ENCODE measurements at regions not wholly inside any gene's neighbourhood (a gene's known extent, or its start where the extent isn't known, plus 50 kb on each side); places are given as distances from the start of the nearest gene placed in this dataset.
"Not testable (repeated sequence)": the region's sequence is repeated elsewhere in the genome, so short reads cannot be mapped to it uniquely, and the experiment has no call there.

DNA sequence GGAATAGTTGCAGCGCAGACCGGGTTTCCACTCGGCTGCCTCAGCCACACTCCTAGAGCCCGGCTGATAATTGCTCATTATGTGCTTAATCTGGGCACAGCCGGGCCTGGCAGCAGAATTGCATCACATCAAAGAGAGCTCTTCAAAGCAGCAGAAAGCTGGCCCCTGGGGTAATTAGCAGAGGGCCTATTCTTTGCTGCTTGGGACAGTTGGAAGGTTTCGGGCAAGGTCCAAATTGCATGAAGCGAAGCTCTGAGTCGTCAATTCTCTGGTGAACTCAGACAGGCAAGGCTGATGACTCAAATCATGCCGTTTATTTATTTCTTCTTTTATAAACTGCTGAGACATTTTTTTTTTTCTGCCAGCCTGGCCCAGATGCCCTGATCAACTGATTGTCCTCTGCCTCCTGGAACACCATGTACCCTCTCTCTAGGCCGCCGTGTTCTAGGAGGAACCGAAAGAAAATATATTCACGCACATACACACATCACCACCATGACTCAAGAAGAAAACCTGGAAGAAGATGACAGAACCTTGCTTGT, 242.2 kb downstream of the RAB11FIP2 start:
- DNase-seq (ENCODE audit: low spot score) = no peak
- TF ChIP-seq, protein P1, sequence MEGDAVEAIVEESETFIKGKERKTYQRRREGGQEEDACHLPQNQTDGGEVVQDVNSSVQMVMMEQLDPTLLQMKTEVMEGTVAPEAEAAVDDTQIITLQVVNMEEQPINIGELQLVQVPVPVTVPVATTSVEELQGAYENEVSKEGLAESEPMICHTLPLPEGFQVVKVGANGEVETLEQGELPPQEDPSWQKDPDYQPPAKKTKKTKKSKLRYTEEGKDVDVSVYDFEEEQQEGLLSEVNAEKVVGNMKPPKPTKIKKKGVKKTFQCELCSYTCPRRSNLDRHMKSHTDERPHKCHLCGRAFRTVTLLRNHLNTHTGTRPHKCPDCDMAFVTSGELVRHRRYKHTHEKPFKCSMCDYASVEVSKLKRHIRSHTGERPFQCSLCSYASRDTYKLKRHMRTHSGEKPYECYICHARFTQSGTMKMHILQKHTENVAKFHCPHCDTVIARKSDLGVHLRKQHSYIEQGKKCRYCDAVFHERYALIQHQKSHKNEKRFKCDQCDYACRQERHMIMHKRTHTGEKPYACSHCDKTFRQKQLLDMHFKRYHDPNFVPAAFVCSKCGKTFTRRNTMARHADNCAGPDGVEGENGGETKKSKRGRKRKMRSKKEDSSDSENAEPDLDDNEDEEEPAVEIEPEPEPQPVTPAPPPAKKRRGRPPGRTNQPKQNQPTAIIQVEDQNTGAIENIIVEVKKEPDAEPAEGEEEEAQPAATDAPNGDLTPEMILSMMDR (IDR thresholded peaks at IDR 0.05; ENCODE audit: extremely low read depth, missing control alignments) = no peak

DNA sequence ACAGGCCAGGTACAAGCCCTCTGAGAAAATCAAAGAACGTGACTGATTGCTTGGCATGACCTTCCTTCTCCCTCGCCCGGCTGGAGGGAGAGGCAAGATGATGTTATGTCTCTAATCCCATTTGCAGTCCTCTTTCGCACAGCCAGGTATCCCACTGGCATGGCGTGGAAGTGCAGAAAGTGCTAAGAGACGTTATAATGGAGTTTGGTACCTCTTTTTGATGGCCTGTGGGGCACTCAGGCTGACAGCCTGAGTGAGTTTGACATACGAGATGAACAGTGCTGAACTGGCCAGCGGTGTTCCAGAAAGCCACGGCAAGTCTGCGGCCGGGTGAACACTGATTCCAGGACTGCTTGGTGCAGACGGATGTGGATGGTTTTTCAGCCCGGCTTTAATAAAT, 241.6 kb downstream of the RAB11FIP2 start:
- DNase-seq (ENCODE audit: low spot score) = no peak
- TF ChIP-seq, protein P1 (IDR thresholded peaks at IDR 0.05; ENCODE audit: extremely low read depth, missing control alignments) = no peak

DNA sequence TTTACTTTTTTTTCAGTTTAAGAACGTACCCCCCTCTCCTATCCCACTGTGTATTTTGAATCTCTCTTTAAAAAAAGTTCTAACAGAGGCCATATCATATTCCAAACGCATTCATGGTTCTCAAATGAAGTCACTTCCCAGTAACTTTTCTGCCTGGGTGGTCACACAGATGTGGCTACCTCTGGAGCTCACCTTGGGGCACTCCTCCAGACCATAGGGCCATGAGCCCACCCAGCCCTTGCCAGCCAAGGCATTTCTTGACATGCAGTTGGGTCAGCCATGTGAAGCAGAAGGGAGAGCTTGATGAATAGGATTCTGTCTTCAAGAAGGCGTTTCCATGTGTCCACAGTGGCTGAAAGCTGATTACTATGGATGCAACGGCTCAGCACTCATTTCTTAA, 239.3 kb downstream of the RAB11FIP2 start:
- TF ChIP-seq, protein P1 (IDR thresholded peaks at IDR 0.05; ENCODE audit: extremely low read depth, missing control alignments) = no peak
- DNase-seq (ENCODE audit: low spot score) = no peak

DNA sequence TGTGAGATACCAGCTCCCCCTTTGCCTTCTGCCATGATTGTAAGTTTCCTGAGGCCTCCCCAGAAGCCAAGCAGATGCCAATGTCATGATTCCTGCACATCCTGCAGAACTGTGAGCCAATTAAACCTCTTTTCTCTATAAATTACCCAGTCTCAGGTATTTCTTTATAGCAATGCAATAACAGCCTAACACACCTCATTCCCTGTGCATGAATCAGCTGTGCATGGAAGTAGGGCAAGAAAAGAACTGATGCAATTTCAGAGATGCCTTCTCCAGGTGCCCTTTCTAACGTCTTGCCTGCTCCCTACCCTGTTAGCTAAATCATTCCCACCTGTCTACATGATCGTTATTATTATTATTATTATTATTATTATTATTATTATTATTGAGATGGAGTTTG, 230.9 kb downstream of the RAB11FIP2 start:
- not testable (repeated sequence) for DNase-seq (ENCODE audit: low spot score)

DNA sequence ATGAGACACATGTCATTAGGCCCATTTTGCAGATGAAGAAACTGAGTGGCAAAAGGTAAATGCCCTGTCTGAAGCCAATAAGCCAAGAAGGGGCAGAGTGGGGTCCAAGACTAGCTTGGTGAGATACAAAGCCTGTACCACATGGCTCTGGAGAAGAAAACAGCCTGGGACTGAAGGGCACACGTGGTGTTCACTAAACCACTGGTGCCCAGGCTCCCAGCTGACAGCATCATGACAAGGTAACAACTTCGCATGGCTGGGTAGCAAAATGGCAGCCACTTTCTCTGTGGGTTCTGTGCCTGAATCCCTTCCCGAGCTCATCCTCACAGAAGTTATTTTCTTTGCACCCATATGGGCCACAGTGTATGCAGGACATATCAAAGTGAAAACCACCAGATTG, 229.6 kb downstream of the RAB11FIP2 start:
- TF ChIP-seq, protein P1 (IDR thresholded peaks at IDR 0.05; ENCODE audit: extremely low read depth, missing control alignments) = no peak
- no peak for DNase-seq (ENCODE audit: low spot score)

DNA sequence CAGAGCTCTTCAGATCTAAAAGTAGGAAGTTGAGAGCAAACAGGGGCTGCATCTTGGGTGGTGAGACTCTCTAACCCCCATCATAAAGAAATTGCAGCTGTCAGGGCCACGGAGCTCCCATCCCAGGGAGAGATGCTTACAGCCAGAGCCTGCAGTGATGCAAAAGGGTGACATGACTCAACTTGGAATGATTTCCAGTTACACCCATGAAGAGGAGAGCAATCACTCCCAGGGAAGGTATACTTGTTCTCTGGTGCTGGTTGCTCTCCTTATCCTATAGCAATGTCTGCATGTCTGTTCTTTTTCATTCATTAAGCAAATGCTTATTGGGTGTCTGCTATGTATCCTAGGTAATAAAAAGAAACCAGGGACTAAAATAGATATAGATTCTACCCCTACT, 228.0 kb downstream of the RAB11FIP2 start:
- TF ChIP-seq, protein P1 (IDR thresholded peaks at IDR 0.05; ENCODE audit: extremely low read depth, missing control alignments) = no peak

DNA sequence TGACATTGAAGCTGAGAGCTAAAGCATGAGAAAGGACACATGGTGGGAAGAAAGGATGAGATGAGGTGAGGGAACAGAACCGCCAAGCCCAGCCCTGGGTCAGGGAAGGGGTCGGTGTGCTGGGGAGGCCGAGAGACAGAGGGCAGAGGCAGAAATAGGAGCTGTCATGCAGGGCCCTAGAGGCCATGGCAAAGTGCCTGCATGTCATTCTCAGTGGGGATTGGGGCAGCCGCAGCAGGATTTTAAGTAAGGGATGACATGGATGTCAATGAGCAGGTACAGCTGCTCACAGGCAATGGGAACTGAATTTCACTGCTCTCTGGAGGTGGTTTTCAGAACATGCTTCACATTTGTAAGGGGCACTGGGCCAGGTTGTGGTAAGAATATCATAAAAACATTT, 227.4 kb downstream of the RAB11FIP2 start:
- DNase-seq (ENCODE audit: low spot score) = no peak
- TF ChIP-seq, protein P1 (IDR thresholded peaks at IDR 0.05; ENCODE audit: extremely low read depth, missing control alignments) = no peak

More for the DNA sequence above, 228.0 kb downstream of the RAB11FIP2 start:
- no peak for DNase-seq (ENCODE audit: low spot score)

DNA sequence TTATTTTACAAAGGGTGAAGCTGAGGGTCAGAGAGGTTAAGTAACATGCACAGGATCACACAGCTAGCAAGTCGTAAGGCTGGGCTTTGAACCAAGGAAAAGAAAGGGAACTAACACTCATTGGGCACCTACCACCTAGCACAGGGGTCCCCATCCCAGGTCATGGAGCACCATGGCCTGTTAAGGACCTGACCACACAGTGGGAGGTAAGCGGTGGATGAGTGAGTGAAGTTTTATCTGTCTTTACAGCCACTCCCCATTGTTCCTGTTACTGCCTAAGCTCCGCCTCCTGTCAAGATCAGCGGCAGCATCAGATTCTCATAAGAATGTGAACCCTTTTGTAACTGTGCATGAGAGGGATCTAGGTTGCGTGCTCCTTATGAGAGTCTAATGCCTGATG, 222.8 kb downstream of the RAB11FIP2 start:
- TF ChIP-seq, protein P1 (IDR thresholded peaks at IDR 0.05; ENCODE audit: extremely low read depth, missing control alignments) = no peak
- DNase-seq (ENCODE audit: low spot score) = no peak

Measured in GM20000 (cell line).